Activated naive CD4-positive, alpha-beta T cell treated with anti-CD3 and anti-CD28 coated beads, Interleukin-2, amount 50 U/mL, for 24 hours (primary cell): ENCODE measurements at regions not wholly inside any gene's neighbourhood (a gene's known extent, or its start where the extent isn't known, plus 50 kb on each side); places are given as distances from the start of the nearest gene placed in this dataset.

Experiments
- H3K27ac Mint-ChIP-seq: one replicate; pipeline ENCODE4 v1.8.0; 2021; ENCODE audit warnings: mild to moderate bottlenecking, mixed read lengths
- H3K27me3 Mint-ChIP-seq: one replicate; pipeline ENCODE4 v1.8.0; 2021; ENCODE audit warnings: mixed read lengths
- H3K36me3 Mint-ChIP-seq: one replicate; pipeline ENCODE4 v1.8.0; 2021; ENCODE audit warnings: mixed read lengths
- H3K4me1 Mint-ChIP-seq: one replicate; pipeline ENCODE4 v1.8.0; 2021; ENCODE audit warnings: mixed read lengths
- H3K4me3 Mint-ChIP-seq: one replicate; pipeline ENCODE4 v1.8.0; 2021; ENCODE audit warnings: mild to moderate bottlenecking, mixed read lengths
- H3K9me3 Mint-ChIP-seq: one replicate; pipeline ENCODE4 v1.8.0; 2021; ENCODE audit warnings: mixed read lengths

- H3K27me3 Mint-ChIP-seq, result no peaks in the 10 kb centered on the region
- H3K36me3 Mint-ChIP-seq, result no peaks in the 10 kb centered on the region
- no peak overlapping the region for H3K27ac Mint-ChIP-seq
These were observed 50.7 kb upstream of the IRF2BP2 start for GRCh38 chr1:234660536-234661316.

More at GRCh38 chr1:234660536-234661316, 50.7 kb upstream of the IRF2BP2 start:
- Mint-ChIP-seq H3K4me3 (no peak overlapping the region), H3K9me3 (no peaks in the 10 kb centered on the region), H3K4me1 (peaks cover 10% of the 10 kb centered on the region)
